Kidney (tissue), 13 donors: ENCODE measurements at regions not wholly inside any gene's neighbourhood (a gene's known extent, or its start where the extent isn't known, plus 50 kb on each side); places are given as distances from the start of the nearest gene placed in this dataset.

Source experiments
- DNase-seq, 5 donors: peaks; one replicate each; pipeline ENCODE4 v3.0.0-alpha.2; 2013 to 2020
- FAIRE-seq: peaks from 2 replicates; lab custom pipeline; 2012; peaks lifted over from hg19 to GRCh38; lab: Jason Lieb, UNC
- H3K27ac ChIP-seq, 2 donors: one replicate each; pipeline ENCODE4 v1.7.0; 2013; ENCODE audit warnings: low read depth in 2 of 2, low read length in 2 of 2, inconsistent platforms in 1 of 2
- H3K27me3 ChIP-seq: one replicate; pipeline ENCODE4 v1.7.1; 2013; ENCODE audit warnings: low read length, inconsistent platforms; ENCODE audit not compliant: control insufficient read depth, insufficient read depth
- H3K36me3 ChIP-seq, 3 donors: one replicate each; pipeline versions ENCODE4 v1.7.0 to v1.7.1; 2013; ENCODE audit warnings: low read length in 3 of 3, control low read depth in 1 of 3, inconsistent platforms in 1 of 3; ENCODE audit not compliant: insufficient read depth in 3 of 3, control insufficient read depth in 2 of 3
- H3K4me1 ChIP-seq, 3 donors: one replicate each; pipeline versions ENCODE4 v1.7.0 to v1.7.1; 2013; ENCODE audit warnings: low read length in 3 of 3, inconsistent platforms in 1 of 3, low read depth in 1 of 3; ENCODE audit not compliant: control insufficient read depth in 2 of 3, insufficient read depth in 2 of 3
- H3K4me3 ChIP-seq, 3 donors: one replicate each; pipeline versions ENCODE4 v1.7.0 to v1.8.1; 2013; ENCODE audit warnings: low read length in 3 of 3, control low read depth in 1 of 3, inconsistent platforms in 1 of 3
- H3K9ac ChIP-seq, 3 donors: one replicate each; pipeline versions ENCODE4 v1.7.0 to v1.7.1; 2013; ENCODE audit warnings: low read length in 3 of 3, control low read depth in 1 of 3, inconsistent platforms in 1 of 3
- H3K9me3 ChIP-seq, 3 donors: one replicate each; pipeline versions ENCODE4 v1.7.0 to v1.7.1; 2013; ENCODE audit warnings: low read length in 3 of 3, control low read depth in 1 of 3, inconsistent platforms in 1 of 3; ENCODE audit not compliant: control insufficient read depth in 2 of 3, insufficient read depth in 1 of 3
- CTCF ChIP-seq: IDR thresholded peaks from 3 replicates; pipeline ENCODE4 v1.5.1; 2012; ENCODE audit warnings: mild to moderate bottlenecking, moderate library complexity, borderline replicate concordance; ENCODE audit not compliant: insufficient read depth; ENCODE audit errors: extremely low read depth
- intact Hi-C: fragments of 100-400 bp; cut with DNase I; formaldehyde crosslinking; loops from one replicate; pipeline ENCODE4 v1.11.1; 2022
- donor health status: control.
- donor health status: control.
- donor health status: control.
- donor health status: control.
- donor health status: control.
- donor health status: DM: yes; HTN: yes; CAD: no.
- donor health status: Normal renal cell carcinoma (clear cell type).

- peak overlapping the region in 1 of 3 donors; percentile 46 for H3K9ac ChIP-seq
- DNase-seq: no peak
- H3K27me3 ChIP-seq: no peaks in the 10 kb centered on the region
- intact Hi-C loops: no loop called here
- no peaks in the 10 kb centered on the region for H3K36me3 ChIP-seq
- no peak for FAIRE-seq
- H3K4me3 ChIP-seq: no peak overlapping the region
- peaks cover 10 to 47% (median 37%) of the 10 kb centered on the region in 3 donors for H3K4me1 ChIP-seq
- H3K27ac ChIP-seq: peak overlapping the region; percentile 96 to 97
- TF ChIP-seq CTCF: no peak
- no peaks in the 10 kb centered on the region for H3K9me3 ChIP-seq
Measured at GRCh38 chr14:76957224-76957891, 71.2 kb downstream of the IRF2BPL start.

DNA sequence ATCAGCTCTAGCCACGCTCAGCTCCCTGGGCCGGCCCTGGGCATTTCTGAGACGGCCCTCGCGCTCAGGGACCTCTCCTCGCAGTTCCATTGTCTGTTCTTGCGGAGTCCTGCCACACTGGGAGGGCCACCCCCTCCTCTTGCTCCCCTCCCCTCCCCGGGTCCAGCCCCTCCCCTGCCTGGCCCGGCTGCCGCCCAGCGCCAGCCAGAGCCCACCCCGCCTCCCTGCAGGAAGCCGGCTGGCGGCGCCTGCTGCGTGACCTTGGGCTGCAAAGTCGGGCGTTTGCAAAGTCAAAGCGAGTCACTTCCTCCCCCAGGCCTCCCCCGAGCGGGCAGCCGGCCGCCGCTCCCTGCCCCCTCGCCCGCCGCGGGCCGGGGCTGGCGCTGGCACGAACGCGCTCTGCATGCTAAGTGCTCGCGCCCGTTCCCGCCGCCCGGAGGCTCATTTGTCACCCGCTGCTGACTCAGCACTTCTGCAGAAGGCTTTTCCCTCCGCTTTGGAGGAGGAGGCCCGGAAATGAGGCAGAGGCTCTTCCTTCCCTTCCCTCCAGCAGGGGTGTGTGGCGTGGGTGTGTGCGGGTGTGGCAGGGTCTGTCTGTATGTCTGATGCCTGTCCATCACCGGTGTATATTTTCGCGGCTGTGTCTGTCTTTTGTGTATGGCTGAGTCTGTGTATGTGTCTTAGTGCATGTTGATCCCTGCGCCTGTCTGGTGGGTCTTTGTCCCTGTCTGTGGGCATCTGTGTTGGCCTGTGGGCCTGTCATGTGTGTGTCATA is 72.0 kb downstream of the IRF2BPL start:
- no peak for FAIRE-seq
- Histone ChIP-seq H3K4me1 (peaks cover 5 to 42% (median 33%) of the 10 kb centered on the region in 3 donors), H3K36me3 (no peaks in the 10 kb centered on the region), H3K27me3 (no peaks in the 10 kb centered on the region), H3K9ac (peak overlapping the region in 2 of 3 donors; percentile 40 to 64), H3K4me3 (peak overlapping the region; percentile 7 to 49 (median 47)), H3K9me3 (no peaks in the 10 kb centered on the region), H3K27ac (peak overlapping the region; percentile 96 to 97)
- TF ChIP-seq CTCF: no peak
- intact Hi-C loops: no loop called here
- peak; percentile 97 to 98 (median 98) for DNase-seq

DNA sequence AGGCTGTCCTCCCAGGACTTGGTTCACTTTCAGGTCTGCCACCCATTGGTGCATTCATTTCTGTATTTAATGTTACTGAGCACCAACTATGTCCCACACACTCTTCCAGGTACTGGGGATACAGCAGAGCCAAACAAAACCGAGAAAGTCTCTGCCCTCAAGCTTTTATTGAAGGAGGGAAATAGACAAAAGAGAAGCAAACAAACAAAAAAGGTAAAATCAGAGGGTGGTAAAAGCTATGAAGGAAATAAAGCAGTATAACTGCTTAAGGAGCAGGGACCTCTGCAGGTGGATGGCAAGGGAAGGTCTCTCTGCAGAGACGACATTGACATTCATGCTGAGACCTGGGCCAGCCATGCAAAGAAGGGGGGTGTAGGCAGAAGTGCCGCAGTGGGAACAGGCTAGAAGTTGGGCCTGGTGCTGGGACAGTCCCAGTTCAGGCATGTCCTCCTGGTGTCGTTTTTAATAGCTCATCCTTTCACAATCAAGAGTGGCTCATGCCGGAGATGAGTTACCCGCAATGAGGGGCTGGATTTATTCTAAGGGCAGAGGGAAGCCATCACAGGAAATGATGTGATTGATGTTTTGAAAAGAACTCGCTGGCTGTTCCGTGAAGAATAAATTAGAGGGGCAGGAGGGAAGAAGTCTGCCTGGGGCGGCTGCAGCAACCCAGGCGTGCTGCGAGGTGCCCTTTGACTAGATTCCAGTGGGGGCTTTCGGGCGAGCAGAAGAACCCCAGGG is 72.8 kb downstream of the IRF2BPL start:
- no peaks in the 10 kb centered on the region for H3K9me3 ChIP-seq
- peak overlapping the region; percentile 96 to 97 for H3K27ac ChIP-seq
- H3K4me1 ChIP-seq: peaks cover 3 to 46% (median 39%) of the 10 kb centered on the region in 3 donors
- FAIRE-seq (no peak), DNase-seq (peak in 3 of 5 donors; percentile 77 to 89 (median 85))
- intact Hi-C loops: no loop called here
- H3K4me3 ChIP-seq: peak overlapping the region in 1 of 3 donors; percentile 49
- H3K27me3 ChIP-seq: no peaks in the 10 kb centered on the region
- peak overlapping the region in 2 of 3 donors; percentile 51 to 64 for H3K9ac ChIP-seq
- H3K36me3 ChIP-seq: no peaks in the 10 kb centered on the region
- TF ChIP-seq CTCF: no peak
